AG04449 (cell line): ENCODE measurements at regions not wholly inside any gene's neighbourhood (a gene's known extent, or its start where the extent isn't known, plus 50 kb on each side); places are given as distances from the start of the nearest gene placed in this dataset.

Source experiments
- CTCF ChIA-PET: fragments of 350-600 bp; formaldehyde crosslinking; extraction: SDS; loops from one replicate; lab custom pipeline; 2021; ENCODE audit warnings: antibody characterized with exemption; lab: Yijun Ruan, JAX
- POLR2A ChIA-PET: fragments of 400-600, 350-600 bp; formaldehyde crosslinking; extraction: SDS; loops from one replicate; lab custom pipeline; 2020; ENCODE audit warnings: antibody characterized with exemption, inconsistent platforms; lab: Yijun Ruan, JAX
- DNase-seq: peaks from one replicate; pipeline ENCODE4 v3.0.0-alpha.2; 2010; ENCODE audit warnings: low read depth, low spot score
- H3K4me3 ChIP-seq: 2 replicates; pipeline ENCODE4 v1.5.1; 2011; ENCODE audit warnings: low read depth, mild to moderate bottlenecking, control low read depth, low read length
- CTCF ChIP-seq: IDR thresholded peaks from one replicate; pipeline ENCODE4 v1.5.1; 2011; ENCODE audit warnings: mild to moderate bottlenecking, moderate library complexity, low read length, control low read depth, inconsistent platforms; ENCODE audit not compliant: insufficient read depth; ENCODE audit errors: missing control alignments

DNA sequence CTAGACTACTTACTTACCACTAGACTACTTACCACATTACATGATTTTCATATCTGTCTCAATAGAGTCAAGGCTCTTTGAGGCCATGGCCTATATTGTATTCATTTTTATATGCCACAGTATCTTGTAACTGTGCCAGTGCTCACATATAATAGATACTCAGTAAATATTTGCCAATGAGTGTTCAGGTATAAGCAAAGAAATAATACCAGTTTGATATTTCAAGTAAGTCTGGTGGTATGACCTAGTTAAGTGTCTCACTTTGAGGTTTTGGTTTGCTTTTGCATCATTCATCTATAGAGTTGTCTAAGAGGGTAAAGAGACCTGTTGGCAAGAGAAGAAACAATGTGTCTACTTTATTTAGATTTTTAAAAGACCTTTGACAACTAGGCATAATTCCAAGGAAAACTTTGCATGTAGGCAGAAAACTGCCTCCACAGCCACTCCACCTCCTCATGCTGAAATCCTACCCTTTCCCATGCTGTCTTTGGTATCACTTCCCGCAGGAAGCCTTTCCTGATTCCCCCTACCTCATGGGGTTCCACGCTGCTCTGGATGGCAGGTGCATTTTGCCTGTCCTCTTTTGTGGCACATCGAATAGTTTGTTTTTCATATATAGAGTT, 91.3 kb upstream of the KLHL13 start:
- ChIA-PET POLR2A (no interaction called here), CTCF (no interaction called here)
- no peak for DNase-seq
- H3K4me3 ChIP-seq: no peak overlapping the region
- no peak for TF ChIP-seq CTCF

DNA sequence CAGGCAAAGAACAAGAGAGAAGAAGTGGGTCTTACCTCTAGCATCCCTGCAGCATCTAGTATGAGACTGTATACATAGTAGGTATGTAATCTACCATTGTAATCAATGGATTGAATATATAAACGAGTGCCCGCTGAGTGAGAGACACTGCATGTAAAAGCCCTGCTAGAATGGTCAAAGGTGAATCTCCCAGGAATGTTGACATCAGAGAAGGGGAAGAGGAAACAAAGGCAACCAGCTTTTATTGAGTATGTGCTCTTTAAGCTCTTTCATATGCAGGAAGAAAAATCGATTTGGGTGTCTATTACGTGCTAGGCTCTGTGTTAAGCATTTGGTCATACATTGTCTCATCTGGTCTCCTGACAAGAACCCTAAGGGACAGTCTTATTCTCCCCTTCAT, 91.9 kb upstream of the KLHL13 start:
- DNase-seq: no peak
- no peak for TF ChIP-seq CTCF
- POLR2A ChIA-PET: no interaction called here
- no peak overlapping the region for H3K4me3 ChIP-seq
- CTCF ChIA-PET: no interaction called here

DNA sequence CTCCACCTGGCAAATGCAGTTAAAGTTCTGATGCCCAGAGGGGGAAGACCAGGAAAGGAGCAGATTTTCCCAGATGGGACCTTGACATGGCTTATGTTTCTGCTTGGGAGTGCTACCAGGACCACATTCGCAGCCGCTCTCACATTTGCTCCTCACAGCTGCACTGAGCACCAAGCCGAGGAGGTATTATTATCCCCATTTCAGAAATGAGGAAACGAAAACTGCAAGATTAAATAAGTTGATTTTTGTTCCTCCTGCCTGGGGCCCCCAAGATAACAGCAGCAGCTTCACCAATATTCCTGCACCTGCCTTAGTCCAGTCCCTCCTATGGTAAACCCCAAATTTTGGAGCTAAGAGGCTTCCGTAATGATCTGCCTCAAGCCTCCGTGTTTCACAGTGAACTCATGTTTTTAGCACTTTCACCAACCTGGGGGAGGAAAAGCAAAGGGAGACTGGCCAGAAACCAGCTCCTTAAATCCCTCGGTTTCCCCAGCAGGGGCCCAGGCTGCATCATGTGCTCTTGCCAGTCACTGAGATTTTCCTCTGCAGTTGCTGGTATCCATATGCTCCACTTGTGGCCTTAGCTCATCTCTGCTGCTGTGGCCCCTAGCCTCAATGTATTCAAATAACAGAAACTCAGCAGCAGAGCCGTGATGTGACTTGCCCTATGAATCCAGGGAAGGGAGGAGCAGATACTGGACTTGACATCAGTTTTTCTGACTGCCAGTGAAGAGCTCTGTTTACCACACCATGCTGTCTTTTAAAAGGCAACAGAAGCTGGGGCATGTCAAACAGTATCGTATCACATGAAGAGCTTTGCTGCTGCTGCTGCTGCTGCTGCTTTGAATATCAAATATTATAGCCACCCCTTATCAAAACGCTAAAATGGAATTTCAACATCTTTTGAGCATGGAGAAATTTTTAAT, 95.5 kb upstream of the KLHL13 start:
- DNase-seq: no peak
- CTCF ChIA-PET: interaction anchor here (0.9 kb wide), 1 partner anchor 43 kb away, joined by 3 read pairs; no protein-coding TSS in a partner anchor
- H3K4me3 ChIP-seq: no peak overlapping the region
- TF ChIP-seq CTCF: no peak
- POLR2A ChIA-PET: no interaction called here

DNA sequence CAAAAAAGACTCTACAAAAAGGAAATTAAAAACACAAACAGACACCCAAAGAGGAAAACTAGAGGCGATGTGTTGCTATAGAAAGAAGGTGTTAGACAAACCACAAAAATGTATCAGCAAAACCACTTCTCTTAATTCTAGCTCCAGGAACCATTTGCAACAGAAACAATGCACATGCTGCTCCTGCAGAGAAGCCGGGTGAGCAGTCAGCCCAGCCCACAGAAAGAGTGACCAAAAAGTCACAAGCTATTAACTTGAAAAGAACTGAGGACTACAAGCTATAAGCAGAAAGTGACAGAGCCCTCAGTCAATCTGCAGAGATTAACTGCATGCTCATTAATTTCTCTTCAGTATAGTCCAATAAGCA, 96.2 kb upstream of the KLHL13 start:
- no peak for TF ChIP-seq CTCF
- ChIA-PET CTCF (interaction anchor here (0.9 kb wide), 1 partner anchor 42 kb away, joined by 3 read pairs; no protein-coding TSS in a partner anchor), POLR2A (no interaction called here)
- H3K4me3 ChIP-seq: no peak overlapping the region
- DNase-seq: no peak

GRCh38 chrX:118215346-118215745, 98.7 kb upstream of the KLHL13 start:
- no peak for TF ChIP-seq CTCF
- no peak for DNase-seq
- no peak overlapping the region for H3K4me3 ChIP-seq
- POLR2A ChIA-PET: no interaction called here
- CTCF ChIA-PET: no interaction called here

DNA sequence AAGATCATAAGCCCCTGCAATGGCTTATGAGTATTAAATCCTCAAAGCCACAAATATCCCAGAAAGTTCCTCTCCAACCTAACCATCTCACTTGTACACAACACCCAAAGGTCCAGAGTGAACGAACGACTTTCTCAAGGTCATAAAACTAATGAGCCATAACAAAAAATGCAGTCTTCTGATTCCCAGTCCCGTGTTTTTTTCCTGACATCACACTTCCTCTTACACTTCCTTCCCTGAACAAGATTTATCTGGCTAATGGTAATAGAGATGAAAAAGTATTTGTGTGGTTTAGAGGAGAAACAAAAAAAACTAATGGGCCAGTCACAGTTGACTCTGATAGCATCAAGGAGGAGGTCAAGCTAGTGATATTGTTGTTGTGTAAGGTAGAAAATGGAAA, 99.5 kb upstream of the KLHL13 start:
- TF ChIP-seq CTCF: no peak
- ChIA-PET CTCF (no interaction called here), POLR2A (no interaction called here)
- no peak overlapping the region for H3K4me3 ChIP-seq
- no peak for DNase-seq
